ENCODE measurements at regions not wholly inside any gene's neighbourhood (a gene's known extent, or its start where the extent isn't known, plus 50 kb on each side); places are given as distances from the start of the nearest gene placed in this dataset.

DNA sequence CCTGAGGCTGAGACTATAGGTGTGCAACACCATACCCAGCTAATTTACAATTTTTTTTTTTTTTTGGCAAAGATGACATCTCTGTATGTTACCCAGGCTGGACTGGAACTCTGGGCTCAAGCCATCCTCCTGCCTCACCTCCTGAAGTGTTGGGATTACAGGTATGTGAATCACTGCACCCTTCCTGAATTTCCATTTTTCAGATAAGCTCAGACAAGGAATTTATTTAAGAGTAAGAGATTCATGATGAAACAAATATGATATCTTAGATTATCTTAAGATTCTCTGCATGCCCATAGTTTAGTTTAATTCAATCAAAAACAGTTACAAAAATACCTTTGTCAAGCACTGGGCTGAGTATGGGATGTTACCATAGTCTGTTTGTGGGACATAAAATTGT, 128.4 kb upstream of the BASP1 start:
- no peak for FAIRE-seq
- dilution Hi-C loops (cut with MboI; ENCODE audit: extremely low pct_ligation_motif_present, low sequenced_read_pairs) (no loop called here), intact Hi-C loops (cut with micrococcal nuclease) (no loop called here)
- H3K9me1 ChIP-seq (replicated peaks; ENCODE audit: control insufficient read depth, extremely low read depth, insufficient read depth, low read length), result no peaks in the 10 kb centered on the region
- no TSS peak for BruUV-seq (replicated peaks)
- DNase-seq (ENCODE audit: low read depth, low spot score), result no peak
- TF ChIP-seq EZH2 (IDR thresholded peaks at IDR 0.05; ENCODE audit: borderline replicate concordance, low read depth, low read length, severe bottlenecking), result no peak
- TF ChIP-seq FOS (IDR thresholded peaks at IDR 0.05; ENCODE audit: borderline replicate concordance, insufficient read depth, low read length), result no peak
- TF ChIP-seq POLR2A (IDR thresholded peaks at IDR 0.05; ENCODE audit: low read depth, low read length), result no peak
- TF ChIP-seq JUN (IDR thresholded peaks at IDR 0.05; ENCODE audit: borderline replicate concordance, insufficient read depth, insufficient read length, low read depth), result no peak
- no peak for TF ChIP-seq MYC (IDR thresholded peaks at IDR 0.05; ENCODE audit: low read depth, low read length)
- no peak for TF ChIP-seq GATA2 (IDR thresholded peaks at IDR 0.05; ENCODE audit: insufficient read depth, insufficient read length, low read depth, low read length)
- TF ChIP-seq, protein P1, sequence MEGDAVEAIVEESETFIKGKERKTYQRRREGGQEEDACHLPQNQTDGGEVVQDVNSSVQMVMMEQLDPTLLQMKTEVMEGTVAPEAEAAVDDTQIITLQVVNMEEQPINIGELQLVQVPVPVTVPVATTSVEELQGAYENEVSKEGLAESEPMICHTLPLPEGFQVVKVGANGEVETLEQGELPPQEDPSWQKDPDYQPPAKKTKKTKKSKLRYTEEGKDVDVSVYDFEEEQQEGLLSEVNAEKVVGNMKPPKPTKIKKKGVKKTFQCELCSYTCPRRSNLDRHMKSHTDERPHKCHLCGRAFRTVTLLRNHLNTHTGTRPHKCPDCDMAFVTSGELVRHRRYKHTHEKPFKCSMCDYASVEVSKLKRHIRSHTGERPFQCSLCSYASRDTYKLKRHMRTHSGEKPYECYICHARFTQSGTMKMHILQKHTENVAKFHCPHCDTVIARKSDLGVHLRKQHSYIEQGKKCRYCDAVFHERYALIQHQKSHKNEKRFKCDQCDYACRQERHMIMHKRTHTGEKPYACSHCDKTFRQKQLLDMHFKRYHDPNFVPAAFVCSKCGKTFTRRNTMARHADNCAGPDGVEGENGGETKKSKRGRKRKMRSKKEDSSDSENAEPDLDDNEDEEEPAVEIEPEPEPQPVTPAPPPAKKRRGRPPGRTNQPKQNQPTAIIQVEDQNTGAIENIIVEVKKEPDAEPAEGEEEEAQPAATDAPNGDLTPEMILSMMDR (IDR thresholded peaks at IDR 0.05; ENCODE audit: extremely low read depth in 1 of 2, insufficient read depth in 1 of 2, low read depth in 1 of 2, low read length in 2 of 2), result no peak
- TF ChIP-seq, protein P2, sequence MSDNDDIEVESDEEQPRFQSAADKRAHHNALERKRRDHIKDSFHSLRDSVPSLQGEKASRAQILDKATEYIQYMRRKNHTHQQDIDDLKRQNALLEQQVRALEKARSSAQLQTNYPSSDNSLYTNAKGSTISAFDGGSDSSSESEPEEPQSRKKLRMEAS (IDR thresholded peaks at IDR 0.05; ENCODE audit: insufficient read depth, insufficient read length), result no peak
- no peak for TF ChIP-seq POLR2AphosphoS5 (IDR thresholded peaks at IDR 0.05; ENCODE audit: insufficient read depth, low read depth, low read length)
- ChIA-PET POLR2A (no interaction called here), CTCF (no interaction called here)
- no peaks in the 10 kb centered on the region for H4K20me1 ChIP-seq (replicated peaks; ENCODE audit: control insufficient read depth, extremely low read depth, insufficient read depth, low read length)
- no peak overlapping the region for H3K9ac ChIP-seq (replicated peaks; ENCODE audit: extremely low read depth, insufficient read depth, low read length)
- H3K36me3 ChIP-seq (ENCODE audit: control insufficient read depth in 2 of 2, extremely low read depth in 1 of 2, insufficient read depth in 2 of 2, low read length in 2 of 2), result no peaks in the 10 kb centered on the region
- no peaks in the 10 kb centered on the region for H3K79me2 ChIP-seq (ENCODE audit: control insufficient read depth, insufficient read depth, low read length)
- no peaks in the 10 kb centered on the region for H3K9me3 ChIP-seq (replicated peaks; ENCODE audit: control insufficient read depth, insufficient read depth, low read length)
- no peaks in the 10 kb centered on the region for H3K27me3 ChIP-seq (ENCODE audit: control insufficient read depth in 2 of 2, insufficient read depth in 2 of 2, low read length in 2 of 2)
- no peak overlapping the region for H2AFZ ChIP-seq (ENCODE audit: low read depth, low read length)
- no peak overlapping the region for H3K4me2 ChIP-seq (ENCODE audit: insufficient read depth, low read length)
- no peak overlapping the region for H3K4me3 ChIP-seq (replicated peaks in 1 of 3; ENCODE audit: insufficient read depth in 1 of 3, low read depth in 1 of 3, low read length in 3 of 3)
- H3K4me1 ChIP-seq (ENCODE audit: control insufficient read depth, extremely low read depth, insufficient read depth, low read length), result no peaks in the 10 kb centered on the region
- H3K27ac ChIP-seq (ENCODE audit: insufficient read depth, low read depth, low read length), result no peak overlapping the region

Data from endothelial cell of umbilical vein (primary cell).